ENCODE measurements at regions not wholly inside any gene's neighbourhood (a gene's known extent, or its start where the extent isn't known, plus 50 kb on each side); places are given as distances from the start of the nearest gene placed in this dataset.

- TF ChIP-seq ZNF544 (tag by site-specific recombination; IDR thresholded peaks at IDR 0.05) (no peak), ZNF792 (tag by site-specific recombination; IDR thresholded peaks at IDR 0.05) (no peak), ZNF610 (tag by site-specific recombination; IDR thresholded peaks at IDR 0.05; ENCODE audit: borderline replicate concordance) (no peak), ZNF777 (tag by site-specific recombination; IDR thresholded peaks at IDR 0.05; ENCODE audit: borderline replicate concordance) (no peak), OSR2 (tag by site-specific recombination; IDR thresholded peaks at IDR 0.05) (no peak), ZNF596 (tag by site-specific recombination; IDR thresholded peaks at IDR 0.05) (no peak), ZNF133 (tag by site-specific recombination; IDR thresholded peaks at IDR 0.05) (no peak), ZNF2 (tag by site-specific recombination; IDR thresholded peaks at IDR 0.05) (no peak), PRDM2 (tag by site-specific recombination; IDR thresholded peaks at IDR 0.05; ENCODE audit: borderline replicate concordance) (no peak), ZNF623 (tag by site-specific recombination; IDR thresholded peaks at IDR 0.05) (no peak), ZNF350 (tag by site-specific recombination; IDR thresholded peaks at IDR 0.05) (no peak), ZBTB7A (tag by site-specific recombination; IDR thresholded peaks at IDR 0.05; ENCODE audit: low read depth) (no peak), ELK4 (IDR thresholded peaks at IDR 0.05; ENCODE audit: borderline replicate concordance, low read depth, low read length) (no peak), ZNF529 (tag by site-specific recombination; IDR thresholded peaks at IDR 0.05; ENCODE audit: insufficient replicate concordance) (no peak), ZNF280C (tag by site-specific recombination; IDR thresholded peaks at IDR 0.05) (no peak), KLF9 (tag by site-specific recombination; IDR thresholded peaks at IDR 0.05; ENCODE audit: low read depth) (no peak), ZNF404 (tag by site-specific recombination; IDR thresholded peaks at IDR 0.05) (no peak), MYNN (tag by site-specific recombination; IDR thresholded peaks at IDR 0.05; ENCODE audit: borderline replicate concordance) (no peak)
- POLR2A ChIA-PET, result no interaction called here
- Histone ChIP-seq H3K27ac (ENCODE audit: extremely low read depth, low read depth, low read length) (no peak overlapping the region), H3K36me3 (ENCODE audit: control insufficient read depth in 2 of 2, insufficient read depth in 1 of 2, low read length in 2 of 2) (no peaks in the 10 kb centered on the region), H3K4me3 (ENCODE audit: low read depth, low read length) (no peak overlapping the region), H3K9me3 (ENCODE audit: control insufficient read depth, insufficient read depth, low read depth, low read length) (no peaks in the 10 kb centered on the region), H3K4me1 (ENCODE audit: control insufficient read depth, insufficient read depth, low read length) (no peaks in the 10 kb centered on the region)
- CTCF ChIA-PET, result no interaction called here
Measured at GRCh38 chr9:108150736-108151586, 661.4 kb upstream of the KLF4 start.
